ENCODE measurements at regions not wholly inside any gene's neighbourhood (a gene's known extent, or its start where the extent isn't known, plus 50 kb on each side); places are given as distances from the start of the nearest gene placed in this dataset.

- TF ChIP-seq CTCF (optimal IDR thresholded peaks at IDR 0.05 in 1 of 3, IDR thresholded peaks at IDR 0.05 in 1 of 3, conservative IDR thresholded peaks at IDR 0.05 in 1 of 3; ENCODE audit: extremely low read depth in 1 of 3, insufficient read depth in 2 of 3, low read length in 3 of 3) (no peak), EZH2 (IDR thresholded peaks at IDR 0.05; ENCODE audit: low read length) (no peak)
Measured at GRCh38 chr18:8979258-8979988, 123.1 kb upstream of the NDUFV2 start.
